ENCODE measurements at regions not wholly inside any gene's neighbourhood (a gene's known extent, or its start where the extent isn't known, plus 50 kb on each side); places are given as distances from the start of the nearest gene placed in this dataset.

DNA sequence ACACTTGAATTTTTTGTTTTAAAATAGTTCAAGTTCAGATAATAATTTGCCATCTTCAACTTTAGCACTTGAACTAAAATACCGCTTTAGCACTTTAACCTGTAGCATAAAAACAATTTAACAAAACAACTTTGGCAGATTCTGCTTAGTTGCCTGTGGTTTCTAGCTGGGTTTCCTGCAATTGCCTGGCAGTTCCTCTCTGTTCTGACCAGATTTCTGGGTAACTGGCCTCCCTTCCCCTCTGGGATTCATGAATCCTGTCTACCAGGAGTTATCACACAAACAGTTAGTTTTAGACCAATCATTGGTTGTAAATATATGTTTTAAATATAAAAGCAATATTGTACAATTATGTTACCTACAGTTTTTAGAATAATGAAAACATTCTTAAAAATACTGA lies 89.8 kb upstream of the HDAC9 start:
- TF ChIP-seq, protein P1, sequence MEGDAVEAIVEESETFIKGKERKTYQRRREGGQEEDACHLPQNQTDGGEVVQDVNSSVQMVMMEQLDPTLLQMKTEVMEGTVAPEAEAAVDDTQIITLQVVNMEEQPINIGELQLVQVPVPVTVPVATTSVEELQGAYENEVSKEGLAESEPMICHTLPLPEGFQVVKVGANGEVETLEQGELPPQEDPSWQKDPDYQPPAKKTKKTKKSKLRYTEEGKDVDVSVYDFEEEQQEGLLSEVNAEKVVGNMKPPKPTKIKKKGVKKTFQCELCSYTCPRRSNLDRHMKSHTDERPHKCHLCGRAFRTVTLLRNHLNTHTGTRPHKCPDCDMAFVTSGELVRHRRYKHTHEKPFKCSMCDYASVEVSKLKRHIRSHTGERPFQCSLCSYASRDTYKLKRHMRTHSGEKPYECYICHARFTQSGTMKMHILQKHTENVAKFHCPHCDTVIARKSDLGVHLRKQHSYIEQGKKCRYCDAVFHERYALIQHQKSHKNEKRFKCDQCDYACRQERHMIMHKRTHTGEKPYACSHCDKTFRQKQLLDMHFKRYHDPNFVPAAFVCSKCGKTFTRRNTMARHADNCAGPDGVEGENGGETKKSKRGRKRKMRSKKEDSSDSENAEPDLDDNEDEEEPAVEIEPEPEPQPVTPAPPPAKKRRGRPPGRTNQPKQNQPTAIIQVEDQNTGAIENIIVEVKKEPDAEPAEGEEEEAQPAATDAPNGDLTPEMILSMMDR (IDR thresholded peaks at IDR 0.05) = no peak
- TF ChIP-seq, protein P2, sequence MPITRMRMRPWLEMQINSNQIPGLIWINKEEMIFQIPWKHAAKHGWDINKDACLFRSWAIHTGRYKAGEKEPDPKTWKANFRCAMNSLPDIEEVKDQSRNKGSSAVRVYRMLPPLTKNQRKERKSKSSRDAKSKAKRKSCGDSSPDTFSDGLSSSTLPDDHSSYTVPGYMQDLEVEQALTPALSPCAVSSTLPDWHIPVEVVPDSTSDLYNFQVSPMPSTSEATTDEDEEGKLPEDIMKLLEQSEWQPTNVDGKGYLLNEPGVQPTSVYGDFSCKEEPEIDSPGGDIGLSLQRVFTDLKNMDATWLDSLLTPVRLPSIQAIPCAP (CRISPR knock-in tag; IDR thresholded peaks at IDR 0.05) = no peak
- TF ChIP-seq, protein P3, sequence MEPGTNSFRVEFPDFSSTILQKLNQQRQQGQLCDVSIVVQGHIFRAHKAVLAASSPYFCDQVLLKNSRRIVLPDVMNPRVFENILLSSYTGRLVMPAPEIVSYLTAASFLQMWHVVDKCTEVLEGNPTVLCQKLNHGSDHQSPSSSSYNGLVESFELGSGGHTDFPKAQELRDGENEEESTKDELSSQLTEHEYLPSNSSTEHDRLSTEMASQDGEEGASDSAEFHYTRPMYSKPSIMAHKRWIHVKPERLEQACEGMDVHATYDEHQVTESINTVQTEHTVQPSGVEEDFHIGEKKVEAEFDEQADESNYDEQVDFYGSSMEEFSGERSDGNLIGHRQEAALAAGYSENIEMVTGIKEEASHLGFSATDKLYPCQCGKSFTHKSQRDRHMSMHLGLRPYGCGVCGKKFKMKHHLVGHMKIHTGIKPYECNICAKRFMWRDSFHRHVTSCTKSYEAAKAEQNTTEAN (CRISPR knock-in tag; IDR thresholded peaks at IDR 0.05) = no peak
